OCI-LY7 (cell line): ENCODE measurements at regions not wholly inside any gene's neighbourhood (a gene's known extent, or its start where the extent isn't known, plus 50 kb on each side); places are given as distances from the start of the nearest gene placed in this dataset.

ENCODE experiments used
- BruUV-seq: library from RNA; stranded (reverse); fragments of 400-500 nt; replicated peaks from 2 replicates; lab custom pipeline; 2021; lab: Mats Ljungman, UMichigan
- CTCF ChIA-PET: fragments of 300-600 bp; sonication (Branson Sonifier 250); formaldehyde crosslinking; loops from one replicate; lab custom pipeline; 2022; ENCODE audit warnings: antibody characterized with exemption; ENCODE audit not compliant: unreplicated experiment; lab: Charles Lee
- POLR2A ChIA-PET: fragments of 300-600 bp; sonication (Branson Sonifier 250); formaldehyde crosslinking; loops from one replicate; lab custom pipeline; 2022; ENCODE audit warnings: antibody characterized with exemption; lab: Charles Lee
- DNase-seq: peaks from one replicate; pipeline ENCODE4 v3.0.0-alpha.2; 2015; ENCODE audit warnings: low spot score
- H2AFZ ChIP-seq: fragments of 200-600 bp; sonication (generic), shearing (Covaris generic); 2 replicates; pipeline ENCODE4 v1.6.1; 2014; ENCODE audit warnings: mild to moderate bottlenecking, antibody characterized with exemption, low read length, moderate library complexity
- H3K27ac ChIP-seq: fragments of 200-600 bp; sonication (generic); 2 replicates; pipeline ENCODE4 v1.5.1; 2014; ENCODE audit warnings: mixed run types, low read depth, mild to moderate bottlenecking, moderate library complexity, low read length, inconsistent platforms; ENCODE audit not compliant: poor library complexity, severe bottlenecking
- H3K36me3 ChIP-seq: fragments of 200-600 bp; sonication (generic); 2 replicates; pipeline ENCODE4 v1.6.1; 2014; ENCODE audit warnings: mild to moderate bottlenecking, antibody characterized with exemption, low read length, moderate library complexity, mixed read lengths; ENCODE audit not compliant: insufficient read depth
- H3K4me1 ChIP-seq: fragments of 200-600 bp; sonication (generic); 2 replicates; pipeline ENCODE4 v1.5.1; 2014; ENCODE audit warnings: mild to moderate bottlenecking, low read length; ENCODE audit not compliant: insufficient read depth, poor library complexity, severe bottlenecking
- H3K4me2 ChIP-seq: fragments of 200-600 bp; sonication (generic); 2 replicates; pipeline ENCODE4 v1.6.1; 2014; ENCODE audit warnings: mild to moderate bottlenecking, low read length
- H3K4me3 ChIP-seq: fragments of 200-600 bp; sonication (generic); 2 replicates; pipeline ENCODE4 v1.5.1; 2014; ENCODE audit warnings: mild to moderate bottlenecking, low read depth, low read length; ENCODE audit not compliant: poor library complexity, severe bottlenecking
- H3K79me2 ChIP-seq: fragments of 200-600 bp; sonication (generic); 2 replicates; pipeline ENCODE4 v1.6.1; 2016; ENCODE audit warnings: low read depth, mild to moderate bottlenecking, low read length, moderate library complexity, mixed read lengths; ENCODE audit not compliant: insufficient read depth
- H3K9me2 ChIP-seq: fragments of 200-600 bp; sonication (generic); 2 replicates; pipeline ENCODE4 v1.6.1; 2016; ENCODE audit warnings: mild to moderate bottlenecking, low read length, mixed read lengths; ENCODE audit not compliant: insufficient read depth
- H3K9me3 ChIP-seq: fragments of 200-600 bp; sonication (generic); 2 replicates; pipeline ENCODE4 v1.6.1; 2014; ENCODE audit warnings: mild to moderate bottlenecking, mixed run types, low read length, mixed read lengths
- H4K20me1 ChIP-seq: fragments of 200-600 bp; sonication (generic); 2 replicates; pipeline ENCODE4 v1.6.1; 2014; ENCODE audit warnings: mild to moderate bottlenecking, antibody characterized with exemption, low read length, moderate library complexity, mixed read lengths; ENCODE audit not compliant: insufficient read depth
- EZH2phosphoT487 ChIP-seq: fragments of 200-600 bp; sonication (generic); IDR thresholded peaks from 2 replicates; pipeline ENCODE4 v1.6.1; 2018; ENCODE audit warnings: low read depth, borderline replicate concordance, mild to moderate bottlenecking, mixed run types, antibody characterized with exemption, low read length, moderate library complexity, mixed read lengths
- intact Hi-C: fragments of 100-400 bp; cut with micrococcal nuclease; formaldehyde crosslinking; loops from one replicate; pipeline ENCODE4 v1.10.0; 2022; ENCODE audit not compliant: unreplicated experiment
- TF ChIP-seq, protein P1 (sequence below): fragments of 200-600 bp; sonication (generic); conservative IDR thresholded peaks from 2 replicates; pipeline ENCODE4 v1.5.1; 2014; ENCODE audit warnings: mild to moderate bottlenecking, antibody characterized with exemption, low read length, moderate library complexity, mixed read lengths

- H3K4me1 ChIP-seq: no peaks in the 10 kb centered on the region
- intact Hi-C loops: no loop called here
- no peaks in the 10 kb centered on the region for H3K9me3 ChIP-seq
- H3K79me2 ChIP-seq: no peaks in the 10 kb centered on the region
- H2AFZ ChIP-seq: no peak overlapping the region
- TF ChIP-seq, protein P1, sequence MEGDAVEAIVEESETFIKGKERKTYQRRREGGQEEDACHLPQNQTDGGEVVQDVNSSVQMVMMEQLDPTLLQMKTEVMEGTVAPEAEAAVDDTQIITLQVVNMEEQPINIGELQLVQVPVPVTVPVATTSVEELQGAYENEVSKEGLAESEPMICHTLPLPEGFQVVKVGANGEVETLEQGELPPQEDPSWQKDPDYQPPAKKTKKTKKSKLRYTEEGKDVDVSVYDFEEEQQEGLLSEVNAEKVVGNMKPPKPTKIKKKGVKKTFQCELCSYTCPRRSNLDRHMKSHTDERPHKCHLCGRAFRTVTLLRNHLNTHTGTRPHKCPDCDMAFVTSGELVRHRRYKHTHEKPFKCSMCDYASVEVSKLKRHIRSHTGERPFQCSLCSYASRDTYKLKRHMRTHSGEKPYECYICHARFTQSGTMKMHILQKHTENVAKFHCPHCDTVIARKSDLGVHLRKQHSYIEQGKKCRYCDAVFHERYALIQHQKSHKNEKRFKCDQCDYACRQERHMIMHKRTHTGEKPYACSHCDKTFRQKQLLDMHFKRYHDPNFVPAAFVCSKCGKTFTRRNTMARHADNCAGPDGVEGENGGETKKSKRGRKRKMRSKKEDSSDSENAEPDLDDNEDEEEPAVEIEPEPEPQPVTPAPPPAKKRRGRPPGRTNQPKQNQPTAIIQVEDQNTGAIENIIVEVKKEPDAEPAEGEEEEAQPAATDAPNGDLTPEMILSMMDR: no peak
- no peak for TF ChIP-seq EZH2phosphoT487
- POLR2A ChIA-PET: interaction anchor here (0.7 kb wide), 1 partner anchor 79 kb away, joined by 3 read pairs; no protein-coding TSS in a partner anchor
- H3K36me3 ChIP-seq: no peaks in the 10 kb centered on the region
- H3K9me2 ChIP-seq: no peaks in the 10 kb centered on the region
- no peak overlapping the region for H3K4me3 ChIP-seq
- H3K27ac ChIP-seq: no peak overlapping the region
- no peaks in the 10 kb centered on the region for H4K20me1 ChIP-seq
- no TSS peak for BruUV-seq
- no peak for DNase-seq
- CTCF ChIA-PET: no interaction called here
- H3K4me2 ChIP-seq: no peak overlapping the region
Measured at GRCh38 chr4:176507845-176508533, 188.2 kb downstream of the SPCS3 start.

DNA sequence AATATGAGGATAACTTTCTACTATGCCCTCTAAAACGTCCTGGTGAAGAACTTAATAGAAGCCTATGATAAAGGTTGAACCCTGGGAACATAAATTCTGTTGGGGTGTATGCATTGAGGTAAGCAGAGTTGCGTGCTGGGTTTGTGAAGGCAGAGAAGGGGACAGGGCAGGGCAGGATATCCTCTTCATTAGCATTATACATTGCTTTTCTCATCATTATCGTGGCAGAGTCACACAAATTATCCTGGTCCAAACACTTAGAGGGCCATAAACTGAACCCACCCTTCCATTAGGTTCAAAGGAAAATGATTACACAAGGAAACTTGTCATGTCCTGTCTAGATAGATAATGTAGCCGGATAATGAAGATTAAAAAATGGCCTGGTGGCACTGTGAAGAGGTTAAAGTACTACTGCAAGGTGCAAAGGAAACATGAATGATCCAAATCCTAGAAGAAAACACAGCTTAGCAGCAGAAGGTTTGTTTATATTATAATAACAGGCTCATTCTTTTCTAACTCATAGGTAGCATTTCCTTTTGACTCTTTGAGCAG, 189.1 kb downstream of the SPCS3 start:
- no TSS peak for BruUV-seq
- ChIA-PET CTCF (no interaction called here), POLR2A (interaction anchor here (0.6 kb wide), 1 partner anchor 31 kb away, joined by 3 read pairs; no protein-coding TSS in a partner anchor)
- Histone ChIP-seq H3K27ac (no peak overlapping the region), H3K9me2 (no peaks in the 10 kb centered on the region), H3K4me3 (no peak overlapping the region), H2AFZ (no peak overlapping the region), H3K9me3 (no peaks in the 10 kb centered on the region), H3K4me1 (no peaks in the 10 kb centered on the region), H4K20me1 (no peaks in the 10 kb centered on the region), H3K4me2 (no peak overlapping the region), H3K36me3 (no peaks in the 10 kb centered on the region), H3K79me2 (no peaks in the 10 kb centered on the region)
- no peak for DNase-seq
- TF ChIP-seq EZH2phosphoT487: no peak
- TF ChIP-seq, protein P1: no peak
- intact Hi-C loops: no loop called here

DNA sequence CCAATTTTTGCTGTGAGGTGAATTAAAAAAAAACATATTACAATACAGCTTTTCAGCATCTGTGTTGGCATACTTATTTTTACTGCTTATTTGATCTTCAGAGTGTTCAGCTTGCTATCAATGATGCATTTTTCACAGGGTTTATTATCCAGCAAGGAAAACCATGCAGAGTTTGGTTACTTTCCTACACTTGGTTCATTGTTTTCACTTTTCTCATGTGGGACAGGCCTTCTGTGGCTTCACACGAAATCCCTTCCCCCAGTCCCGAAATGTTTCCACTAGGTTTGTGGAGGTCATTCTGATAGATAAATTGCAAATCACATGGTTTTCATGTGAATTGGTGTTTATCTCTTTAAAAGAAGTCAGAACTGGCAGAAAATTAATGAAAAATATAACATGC, 205.8 kb downstream of the SPCS3 start:
- DNase-seq: no peak

More for the DNA sequence above, 205.8 kb downstream of the SPCS3 start:
- no TSS peak for BruUV-seq
- CTCF ChIA-PET: no interaction called here
- no peaks in the 10 kb centered on the region for H4K20me1 ChIP-seq
- no peak overlapping the region for H3K4me2 ChIP-seq
- H3K4me3 ChIP-seq: no peak overlapping the region
- no peak for TF ChIP-seq EZH2phosphoT487
- TF ChIP-seq, protein P1: no peak
- no peaks in the 10 kb centered on the region for H3K9me2 ChIP-seq
- H3K79me2 ChIP-seq: no peaks in the 10 kb centered on the region
- intact Hi-C loops: no loop called here
- no peak overlapping the region for H3K27ac ChIP-seq
- no peak overlapping the region for H2AFZ ChIP-seq
- POLR2A ChIA-PET: no interaction called here
- H3K9me3 ChIP-seq: no peaks in the 10 kb centered on the region
- H3K4me1 ChIP-seq: no peaks in the 10 kb centered on the region
- H3K36me3 ChIP-seq: no peaks in the 10 kb centered on the region
